ENCODE measurements at regions not wholly inside any gene's neighbourhood (a gene's known extent, or its start where the extent isn't known, plus 50 kb on each side); places are given as distances from the start of the nearest gene placed in this dataset.

DNA sequence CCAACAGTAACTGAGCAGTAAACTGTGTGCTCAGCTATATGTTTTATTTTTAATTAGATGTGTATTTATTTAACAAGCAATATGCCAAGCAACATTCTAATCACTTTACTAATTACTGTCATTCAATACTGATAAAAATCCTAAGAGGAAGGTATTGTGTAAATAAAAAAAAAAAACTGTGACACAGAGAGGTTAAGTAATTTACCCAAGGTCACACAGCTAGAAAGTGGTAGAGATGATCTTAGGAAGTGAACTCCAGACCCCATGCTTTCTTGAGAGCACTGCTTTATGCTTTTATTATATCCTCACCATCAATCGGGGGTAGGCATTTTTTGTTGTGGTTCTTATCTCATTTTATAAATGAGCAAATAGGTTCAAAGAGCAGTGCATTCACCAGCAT, 417.1 kb downstream of the RAB28 start:
- no peak for DNase-seq (ENCODE audit: low spot score)
- in situ Hi-C loops (cut with MboI; ENCODE audit: low sequenced_read_pairs, unreplicated experiment) = no loop called here
- no peak for TF ChIP-seq CTCF (IDR thresholded peaks at IDR 0.05; ENCODE audit: borderline replicate concordance, control extremely low read depth, extremely low read depth, insufficient read depth, missing control alignments)

GRCh38 chr4:13059019-13059418, 425.1 kb downstream of the RAB28 start:
- in situ Hi-C loops (cut with MboI; ENCODE audit: low sequenced_read_pairs, unreplicated experiment) = no loop called here
- TF ChIP-seq CTCF (IDR thresholded peaks at IDR 0.05; ENCODE audit: borderline replicate concordance, control extremely low read depth, extremely low read depth, insufficient read depth, missing control alignments) = no peak
- no peak for DNase-seq (ENCODE audit: low spot score)

DNA sequence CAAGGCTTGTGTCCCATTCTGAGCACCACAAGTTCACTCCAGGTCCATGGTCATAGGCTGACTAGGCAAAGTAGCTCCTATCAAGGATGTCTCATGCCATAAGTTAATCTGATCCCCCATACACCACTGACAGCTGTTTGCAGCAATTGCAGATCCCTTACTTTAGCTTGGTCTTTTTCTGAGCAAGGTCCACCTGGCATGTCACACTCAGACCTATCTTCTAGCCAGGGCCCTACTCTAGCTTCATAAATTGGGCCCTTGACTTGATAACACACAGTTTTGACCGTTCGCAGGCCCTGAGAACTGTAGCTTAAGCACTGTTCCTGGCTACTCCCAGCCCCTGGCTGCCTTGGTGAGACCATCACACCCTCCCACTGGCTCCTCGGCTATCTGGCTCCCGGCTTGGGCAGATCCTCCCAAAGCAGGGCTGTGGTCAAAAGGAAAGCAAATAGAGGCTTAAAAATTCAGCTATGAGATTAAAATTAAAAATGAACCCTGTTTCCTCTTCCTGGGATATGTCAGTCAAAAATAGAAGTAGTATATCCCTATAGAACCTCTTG, 427.4 kb downstream of the RAB28 start:
- no peak for DNase-seq (ENCODE audit: low spot score)
- in situ Hi-C loops (cut with MboI; ENCODE audit: low sequenced_read_pairs, unreplicated experiment) = no loop called here
- TF ChIP-seq CTCF (IDR thresholded peaks at IDR 0.05; ENCODE audit: borderline replicate concordance, control extremely low read depth, extremely low read depth, insufficient read depth, missing control alignments) = no peak

DNA sequence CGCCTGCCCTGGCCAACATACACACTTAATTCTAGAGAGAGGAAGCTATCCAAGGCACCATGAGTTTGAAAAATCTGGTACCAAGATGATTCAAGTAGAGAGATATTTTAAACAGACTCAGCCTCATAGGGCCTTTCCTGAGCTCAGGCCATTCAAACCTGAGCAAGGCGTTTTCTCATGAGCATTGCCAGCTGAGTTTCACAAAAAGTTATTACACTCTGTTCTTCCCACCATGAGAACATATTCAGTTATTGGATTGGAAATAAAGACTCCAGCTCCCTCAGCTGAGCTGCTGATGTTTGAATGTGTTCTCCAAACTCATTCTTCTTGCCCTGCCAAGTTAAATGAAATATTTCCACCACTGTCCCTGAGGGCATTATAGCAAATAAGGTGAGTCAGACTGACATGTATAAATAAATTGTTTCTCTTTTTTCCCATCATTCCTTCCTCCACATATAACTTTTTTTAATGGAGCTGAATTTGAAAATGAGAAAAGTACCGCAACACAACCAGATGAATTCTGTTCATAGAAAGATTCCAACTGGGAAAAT, 429.6 kb downstream of the RAB28 start:
- in situ Hi-C loops (cut with MboI; ENCODE audit: low sequenced_read_pairs, unreplicated experiment) = no loop called here
- DNase-seq (ENCODE audit: low spot score) = no peak
- TF ChIP-seq CTCF (IDR thresholded peaks at IDR 0.05; ENCODE audit: borderline replicate concordance, control extremely low read depth, extremely low read depth, insufficient read depth, missing control alignments) = no peak

- no peak for DNase-seq (ENCODE audit: low spot score)
- TF ChIP-seq CTCF (IDR thresholded peaks at IDR 0.05; ENCODE audit: borderline replicate concordance, control extremely low read depth, extremely low read depth, insufficient read depth, missing control alignments) = no peak
- in situ Hi-C loops (cut with MboI; ENCODE audit: low sequenced_read_pairs, unreplicated experiment) = no loop called here
Measured at GRCh38 chr4:13047591-13047990, 436.5 kb downstream of the RAB28 start.

- in situ Hi-C loops (cut with MboI; ENCODE audit: low sequenced_read_pairs, unreplicated experiment) = no loop called here
- no peak for TF ChIP-seq CTCF (IDR thresholded peaks at IDR 0.05; ENCODE audit: borderline replicate concordance, control extremely low read depth, extremely low read depth, insufficient read depth, missing control alignments)
Measured at GRCh38 chr4:13036841-13037240, 447.3 kb downstream of the RAB28 start.

More at GRCh38 chr4:13036841-13037240, 447.3 kb downstream of the RAB28 start:
- DNase-seq (ENCODE audit: low spot score) = no peak

All from GM13976 (cell line).